Tibial nerve (tissue), 3 donors: ENCODE measurements at regions not wholly inside any gene's neighbourhood (a gene's known extent, or its start where the extent isn't known, plus 50 kb on each side); places are given as distances from the start of the nearest gene placed in this dataset.

ENCODE experiments used
- POLR2A ChIP-seq, 2 donors: fragments of 450-650 bp; IDR thresholded peaks; one replicate each; pipeline ENCODE4 v1.6.1; 2017; ENCODE audit warnings: antibody characterized with exemption in 2 of 2, mild to moderate bottlenecking in 2 of 2, moderate library complexity in 2 of 2
- TF ChIP-seq, protein P1 (sequence below), 5 experiments: fragments of 200-600 bp in 3 of 5; fragments of 450-650 bp in 2 of 5; sonication (generic) in 3 of 5; IDR thresholded peaks; one replicate each; pipeline ENCODE4 v1.5.1; 2016 to 2019; ENCODE audit warnings: antibody characterized with exemption in 5 of 5, mild to moderate bottlenecking in 3 of 5, moderate library complexity in 2 of 5

DNA sequence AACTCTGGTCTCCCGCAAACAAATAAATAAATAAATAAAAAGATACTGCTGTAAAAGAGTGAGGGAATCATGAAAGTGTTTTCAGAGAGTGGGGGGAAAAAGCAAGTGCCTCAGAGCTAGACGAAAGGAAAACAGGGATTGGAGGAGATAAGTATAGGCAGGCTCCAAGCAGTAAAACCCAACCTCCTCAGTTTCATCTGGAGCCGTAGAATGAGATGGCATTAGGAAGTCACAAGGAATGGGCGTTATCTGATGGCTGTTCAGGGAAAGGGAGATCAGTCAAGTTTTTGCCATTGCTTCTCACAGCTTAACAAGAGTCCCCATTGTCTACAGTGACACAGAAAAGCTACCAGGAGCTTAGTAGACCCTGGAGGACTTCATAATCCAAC is 451.5 kb upstream of the PPP2R3A start:
- TF ChIP-seq, protein P1, sequence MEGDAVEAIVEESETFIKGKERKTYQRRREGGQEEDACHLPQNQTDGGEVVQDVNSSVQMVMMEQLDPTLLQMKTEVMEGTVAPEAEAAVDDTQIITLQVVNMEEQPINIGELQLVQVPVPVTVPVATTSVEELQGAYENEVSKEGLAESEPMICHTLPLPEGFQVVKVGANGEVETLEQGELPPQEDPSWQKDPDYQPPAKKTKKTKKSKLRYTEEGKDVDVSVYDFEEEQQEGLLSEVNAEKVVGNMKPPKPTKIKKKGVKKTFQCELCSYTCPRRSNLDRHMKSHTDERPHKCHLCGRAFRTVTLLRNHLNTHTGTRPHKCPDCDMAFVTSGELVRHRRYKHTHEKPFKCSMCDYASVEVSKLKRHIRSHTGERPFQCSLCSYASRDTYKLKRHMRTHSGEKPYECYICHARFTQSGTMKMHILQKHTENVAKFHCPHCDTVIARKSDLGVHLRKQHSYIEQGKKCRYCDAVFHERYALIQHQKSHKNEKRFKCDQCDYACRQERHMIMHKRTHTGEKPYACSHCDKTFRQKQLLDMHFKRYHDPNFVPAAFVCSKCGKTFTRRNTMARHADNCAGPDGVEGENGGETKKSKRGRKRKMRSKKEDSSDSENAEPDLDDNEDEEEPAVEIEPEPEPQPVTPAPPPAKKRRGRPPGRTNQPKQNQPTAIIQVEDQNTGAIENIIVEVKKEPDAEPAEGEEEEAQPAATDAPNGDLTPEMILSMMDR (IDR thresholded peaks at IDR 0.05), result no peak
- no peak for TF ChIP-seq POLR2A (IDR thresholded peaks at IDR 0.05)
